K562 (cell line): ENCODE measurements at regions not wholly inside any gene's neighbourhood (a gene's known extent, or its start where the extent isn't known, plus 50 kb on each side); places are given as distances from the start of the nearest gene placed in this dataset.

Source experiments
- ATAC-seq: fragments of 200-7000 bp; cut with Tn5 transposase; 3 replicates; pipeline ENCODE4 v1.9.1; 2020; ENCODE audit warnings: moderate library complexity
- BruUV-seq: library from RNA; stranded (reverse); fragments of 400-500 nt; replicated peaks from 2 replicates; lab custom pipeline; 2021; lab: Mats Ljungman, UMichigan
- CTCF ChIA-PET: fragments of 300-600 bp; formaldehyde crosslinking; extraction: SDS; loops from one replicate; lab custom pipeline; 2021; ENCODE audit warnings: low intra/inter-chr PET ratio; lab: Yijun Ruan, JAX
- POLR2A ChIA-PET: fragments of 300-600, 350-650 bp; sonication (Branson Sonifier 250); formaldehyde crosslinking; extraction: SDS; loops from one replicate; lab custom pipeline; 2021; ENCODE audit warnings: antibody characterized with exemption, inconsistent platforms; lab: Yijun Ruan, JAX
- DNase-seq, 4 experiments: peaks; one replicate each; pipeline versions ENCODE4 v3.0.0 to v3.0.0-alpha.2; 2011 to 2018; ENCODE audit warnings: low spot score in 3 of 4, mixed read lengths in 3 of 4; ENCODE audit errors: extremely low read depth in 1 of 4
- FAIRE-seq: peaks from 2 replicates; lab custom pipeline; 2011; peaks lifted over from hg19 to GRCh38; lab: Jason Lieb, UNC
- H2AFZ ChIP-seq: 2 replicates; pipeline ENCODE4 v1.6.0; 2011; ENCODE audit warnings: low read depth, low read length, control low read depth, inconsistent platforms
- H3K27ac ChIP-seq: fragments of 200-600 bp; 3 replicates; pipeline ENCODE4 v1.8.0; 2011; ENCODE audit warnings: low read depth, mild to moderate bottlenecking, control low read depth, inconsistent platforms, low read length, moderate library complexity, mixed read lengths; ENCODE audit errors: extremely low read depth
- H3K27me3 ChIP-seq, 2 experiments: fragments of 300-600 bp in 1 of 2; 2 replicates in 1 of 2; 3 replicates in 1 of 2; pipeline versions ENCODE4 v1.6.0 to v1.8.0; 2011; ENCODE audit warnings: inconsistent platforms in 2 of 2, low read length in 2 of 2, mild to moderate bottlenecking in 1 of 2, mixed read lengths in 1 of 2, moderate library complexity in 1 of 2; ENCODE audit not compliant: control insufficient read depth in 2 of 2, insufficient read depth in 2 of 2
- H3K36me3 ChIP-seq: fragments of 300-600 bp; 3 replicates; pipeline ENCODE4 v1.8.0; 2011; ENCODE audit warnings: mild to moderate bottlenecking, low read length, inconsistent platforms; ENCODE audit not compliant: control insufficient read depth, insufficient read depth
- H3K4me1 ChIP-seq, 2 experiments: fragments of 200-600 bp in 1 of 2; replicated peaks in 1 of 2; 2 replicates in 1 of 2; 3 replicates in 1 of 2; pipeline versions ENCODE4 v1.5.1 to v1.8.0; 2011; ENCODE audit warnings: inconsistent platforms in 2 of 2, low read length in 2 of 2, mild to moderate bottlenecking in 1 of 2, mixed read lengths in 1 of 2, moderate library complexity in 1 of 2; ENCODE audit not compliant: control insufficient read depth in 2 of 2, insufficient read depth in 2 of 2
- H3K4me2 ChIP-seq: 2 replicates; pipeline ENCODE4 v1.6.1; 2011; ENCODE audit warnings: low read length, control low read depth, inconsistent platforms, mixed read lengths; ENCODE audit not compliant: insufficient read depth
- H3K4me3 ChIP-seq: fragments of 200-600 bp; sonication (generic), shearing (Covaris generic); 2 replicates; pipeline ENCODE4 v1.5.1; 2016; ENCODE audit warnings: control low read depth, inconsistent platforms
- H3K79me2 ChIP-seq: fragments of 200-600 bp; 3 replicates; pipeline ENCODE4 v1.8.0; 2011; ENCODE audit warnings: low read length, inconsistent platforms; ENCODE audit not compliant: control insufficient read depth, insufficient read depth
- H3K9ac ChIP-seq, 2 experiments: 2 replicates each; pipeline versions ENCODE4 v1.6.0 to v1.6.1; 2011; ENCODE audit warnings: low read depth in 2 of 2, low read length in 2 of 2, control low read depth in 1 of 2, inconsistent platforms in 1 of 2, mild to moderate bottlenecking in 1 of 2, mixed read lengths in 1 of 2; ENCODE audit not compliant: insufficient read depth in 1 of 2
- H3K9me1 ChIP-seq: one replicate; pipeline ENCODE4 v1.6.0; 2011; ENCODE audit warnings: inconsistent platforms, mild to moderate bottlenecking, low read length, moderate library complexity; ENCODE audit not compliant: control insufficient read depth, insufficient read depth
- H3K9me3 ChIP-seq: replicated peaks from 2 replicates; pipeline ENCODE4 v1.5.1; 2011; ENCODE audit warnings: low read depth, low read length, inconsistent platforms; ENCODE audit not compliant: control insufficient read depth, insufficient read depth
- H4K20me1 ChIP-seq: replicated peaks from 2 replicates; pipeline ENCODE4 v1.6.1; 2011; ENCODE audit warnings: low read length, inconsistent platforms, mixed read lengths; ENCODE audit not compliant: control insufficient read depth, insufficient read depth
- CBX5 ChIP-seq: IDR thresholded peaks from 2 replicates; pipeline ENCODE4 v1.6.1; 2014; ENCODE audit warnings: low read depth, borderline replicate concordance
- CEBPG ChIP-seq, 3 experiments: fragments of 200-800 bp in 1 of 3; sonication (Bioruptor generic) in 1 of 3; sonication (generic) in 1 of 3; formaldehyde crosslinking in 1 of 3; IDR thresholded peaks in 2 of 3; conservative IDR thresholded peaks in 1 of 3; 2 replicates each; pipeline versions ENCODE4 v1.6.1 to v1.8.0; 2016 to 2022; ENCODE audit warnings: missing compliant biosample characterization in 2 of 3, missing genetic modification characterization in 2 of 3, mild to moderate bottlenecking in 1 of 3, missing genetic modification reagents in 1 of 3
- MEIS2 ChIP-seq: fragments of 450-650 bp; IDR thresholded peaks from 2 replicates; pipeline ENCODE4 v1.6.1; 2014; ENCODE audit warnings: mild to moderate bottlenecking; ENCODE audit not compliant: partially characterized antibody
- MGA ChIP-seq: fragments of 450-650 bp; IDR thresholded peaks from 2 replicates; pipeline ENCODE4 v1.6.1; 2016; ENCODE audit warnings: mild to moderate bottlenecking, moderate library complexity
- POLR2A ChIP-seq: fragments of 450-650 bp; conservative IDR thresholded peaks from 2 replicates; pipeline ENCODE4 v1.6.1; 2016
- PTBP1 ChIP-seq: fragments of 200-400 bp; formaldehyde crosslinking; IDR thresholded peaks from 2 replicates; pipeline ENCODE4 v1.6.1; 2017; ENCODE audit warnings: low read depth, low read length
- SETDB1 ChIP-seq: IDR thresholded peaks from one replicate; pipeline ENCODE4 v1.6.1; 2012; ENCODE audit warnings: low read length, control low read depth, inconsistent platforms
- SMC3 ChIP-seq: conservative IDR thresholded peaks from 2 replicates; pipeline ENCODE4 v1.6.1; 2011; ENCODE audit warnings: low read depth, low read length, improper control_type of control experiment; ENCODE audit not compliant: insufficient read depth
- SNIP1 ChIP-seq: fragments of 450-650 bp; IDR thresholded peaks from 2 replicates; pipeline ENCODE4 v1.7.1; 2017; ENCODE audit warnings: low read depth, mild to moderate bottlenecking
- ZBTB34 ChIP-seq: fragments of 250-450 bp; sonication (Bioruptor Pico); IDR thresholded peaks from 2 replicates; pipeline ENCODE4 v1.8.0; 2021; ENCODE audit warnings: mild to moderate bottlenecking, moderate library complexity
- ZNF174 ChIP-seq: fragments of 250-450 bp; sonication (Bioruptor Pico); IDR thresholded peaks from 2 replicates; pipeline ENCODE4 v1.4.0; 2020; ENCODE audit warnings: mild to moderate bottlenecking
- ZNF354B ChIP-seq: fragments of 250-450 bp; sonication (Bioruptor Pico); IDR thresholded peaks from 2 replicates; pipeline ENCODE4 v1.4.0; 2020
- WGBS: fragments of 100-300 bp; shearing (Covaris generic); methylation state at CpG from one replicate; pipeline ENCODE4 v1.1.6; 2016; ENCODE audit warnings: low coverage, mixed read lengths; ENCODE audit not compliant: insufficient coverage; ENCODE audit errors: missing lambda C conversion rate; 5-methylcytosine and 5-hydroxymethylcytosine counted together
- in situ Hi-C: fragments of 300-500 bp; cut with MboI; formaldehyde crosslinking; loops from 4 replicates; pipeline ENCODE4 v1.15.0; 2018; ENCODE audit warnings: inconsistent platforms, mixed read lengths
- intact Hi-C: fragments of 100-400 bp; cut with micrococcal nuclease; formaldehyde crosslinking; loops from 2 replicates; pipeline ENCODE4 v1.14.2; 2022

GRCh38 chr5:174342696-174343095 lies 297.2 kb downstream of the NSG2 start:
- H4K20me1 ChIP-seq: no peaks in the 10 kb centered on the region; the same call in none of the 2 replicates
- no peak for FAIRE-seq
- no peak for ATAC-seq
- no peak overlapping the region for H2AFZ ChIP-seq
- peaks cover 14 to 43% of the 10 kb centered on the region in 2 experiments; a peak in 4 of 5 replicates for H3K27me3 ChIP-seq
- no peak overlapping the region for H3K27ac ChIP-seq
- no peak for DNase-seq
- in situ Hi-C loops (no loop called here), intact Hi-C loops (no loop called here)
- no peaks in the 10 kb centered on the region for H3K9me1 ChIP-seq
- CTCF ChIA-PET: no interaction called here
- H3K9ac ChIP-seq: no peak overlapping the region
- no peak overlapping the region for H3K4me3 ChIP-seq
- WGBS: 0% methylated on average over 1 of the region's 1 CpG
- POLR2A ChIA-PET: interaction anchor here (1.5 kb wide), 1 partner anchor 8 kb away, joined by 4 read pairs; no protein-coding TSS in a partner anchor
- no peak overlapping the region for H3K4me2 ChIP-seq
- no peaks in the 10 kb centered on the region for H3K4me1 ChIP-seq
- no peaks in the 10 kb centered on the region for H3K79me2 ChIP-seq
- no peaks in the 10 kb centered on the region for H3K9me3 ChIP-seq
- no TSS peak for BruUV-seq
- H3K36me3 ChIP-seq: no peaks in the 10 kb centered on the region
- TF ChIP-seq ZNF354B (CRISPR knock-in tag) (no peak), POLR2A (no peak), SNIP1 (no peak), CEBPG (CRISPR knock-in tag; IDR thresholded peaks at IDR 0.05) (no peak), CEBPG (tag; conservative IDR thresholded peaks at IDR 0.05 in 1 of 2, IDR thresholded peaks at IDR 0.05 in 1 of 2) (no peak), CBX5 (no peak), SMC3 (no peak), PTBP1 (no peak), MGA (no peak), ZBTB34 (no peak), SETDB1 (no peak), MEIS2 (no peak), ZNF174 (no peak)
